Activated naive CD4-positive, alpha-beta T cell treated with anti-CD3 and anti-CD28 coated beads, Interleukin-2, amount 50 U/mL, for 16 hours (primary cell): ENCODE measurements at regions not wholly inside any gene's neighbourhood (a gene's known extent, or its start where the extent isn't known, plus 50 kb on each side); places are given as distances from the start of the nearest gene placed in this dataset.

Experiments
- DNase-seq: peaks from one replicate; pipeline ENCODE4 v3.0.0-alpha.2; 2020

DNA sequence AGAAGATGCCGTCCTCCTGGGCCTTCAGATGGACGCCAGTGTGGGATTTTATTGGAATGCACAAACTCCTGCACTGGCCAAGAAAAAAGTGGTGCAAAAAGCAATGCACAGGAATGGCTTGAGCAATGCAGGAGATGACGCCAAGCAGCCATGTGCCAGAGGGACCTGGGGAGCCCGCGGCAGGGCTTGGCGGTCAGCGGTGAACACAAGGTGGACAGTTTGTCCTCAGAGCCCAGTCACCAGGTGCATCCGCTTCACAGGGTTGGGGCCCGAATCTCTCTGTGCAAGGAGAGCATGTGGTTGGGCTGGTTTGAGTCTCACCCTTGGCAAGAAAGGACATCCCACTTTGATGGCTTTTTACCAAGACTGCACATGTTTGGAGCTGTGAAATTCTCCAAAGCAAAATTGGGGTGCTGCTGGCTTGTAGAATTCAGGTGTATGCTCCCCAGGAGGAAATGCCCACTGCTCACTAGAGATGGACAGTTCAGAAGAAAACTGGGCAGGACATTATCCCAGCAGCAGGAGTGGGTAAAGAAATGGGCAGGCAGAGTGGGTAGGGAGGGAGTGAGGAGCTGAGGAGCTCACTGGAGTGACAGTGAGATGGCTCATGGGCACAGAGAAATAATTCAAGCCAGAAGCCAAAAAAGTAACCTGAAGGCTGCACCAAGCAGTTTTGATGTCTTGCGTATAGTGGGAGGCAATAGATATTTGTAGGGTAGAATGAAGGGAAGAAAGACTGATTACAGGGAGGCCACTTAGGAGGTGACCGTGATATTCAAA is 463.9 kb downstream of the MTRR start:
- no peak for DNase-seq

DNA sequence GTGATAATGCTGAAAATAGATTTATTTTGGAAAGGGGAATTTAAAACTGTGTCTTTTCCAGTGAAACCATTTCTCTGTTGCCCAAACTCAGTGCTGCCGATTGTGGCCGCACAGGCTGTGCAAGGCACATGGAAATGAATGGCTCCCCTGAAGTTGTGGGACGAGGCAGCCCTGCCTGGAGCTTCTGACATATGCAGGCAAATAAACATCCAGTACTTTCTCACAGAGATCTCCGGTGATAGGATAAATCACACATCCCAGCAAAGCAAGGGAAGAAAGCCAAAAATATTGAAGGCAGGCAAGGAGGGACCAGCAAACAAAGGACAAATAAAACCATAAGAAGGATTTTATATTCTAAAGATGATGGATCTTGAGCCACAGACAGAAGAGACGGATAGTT is 464.5 kb downstream of the MTRR start:
- DNase-seq = no peak

DNA sequence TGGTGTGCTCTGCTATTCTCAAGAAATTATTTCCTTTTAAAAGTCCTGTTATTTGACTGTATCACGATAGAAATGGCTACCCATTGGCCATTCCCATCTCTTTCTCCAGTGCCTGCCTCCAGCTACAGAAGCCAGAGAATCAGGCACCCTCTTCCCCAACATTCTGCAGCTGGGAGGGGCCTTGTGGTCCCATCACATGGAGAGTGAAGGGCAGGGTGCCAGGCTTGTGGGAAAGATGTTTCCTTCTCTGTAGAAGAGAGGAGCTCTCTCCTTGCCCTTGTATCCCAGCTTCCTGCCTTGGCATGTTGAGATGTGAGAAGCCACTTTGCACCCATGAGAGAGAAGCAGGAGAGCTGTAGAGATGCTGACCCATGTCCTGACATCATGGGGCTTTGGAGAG is 465.0 kb downstream of the MTRR start:
- no peak for DNase-seq

DNA sequence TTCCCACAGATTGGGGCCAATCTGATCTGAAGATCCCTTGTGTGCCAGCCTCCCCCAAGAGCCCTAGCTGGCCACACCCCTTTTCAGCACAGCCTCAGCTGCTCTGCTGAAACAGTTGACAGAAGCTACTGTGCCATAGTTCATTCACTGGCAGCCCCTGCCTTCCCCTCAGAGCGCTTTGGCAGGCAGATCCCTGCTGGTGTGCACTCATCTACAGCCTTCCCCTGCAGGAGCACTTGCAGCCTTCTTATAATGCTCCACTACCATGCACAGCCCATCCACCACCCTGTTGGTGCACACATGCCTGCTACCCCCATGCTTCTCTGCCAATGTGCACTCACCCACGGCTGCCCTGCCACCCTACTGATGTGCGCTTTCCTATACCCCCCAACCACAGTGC is 471.3 kb downstream of the MTRR start:
- DNase-seq = no peak

DNA sequence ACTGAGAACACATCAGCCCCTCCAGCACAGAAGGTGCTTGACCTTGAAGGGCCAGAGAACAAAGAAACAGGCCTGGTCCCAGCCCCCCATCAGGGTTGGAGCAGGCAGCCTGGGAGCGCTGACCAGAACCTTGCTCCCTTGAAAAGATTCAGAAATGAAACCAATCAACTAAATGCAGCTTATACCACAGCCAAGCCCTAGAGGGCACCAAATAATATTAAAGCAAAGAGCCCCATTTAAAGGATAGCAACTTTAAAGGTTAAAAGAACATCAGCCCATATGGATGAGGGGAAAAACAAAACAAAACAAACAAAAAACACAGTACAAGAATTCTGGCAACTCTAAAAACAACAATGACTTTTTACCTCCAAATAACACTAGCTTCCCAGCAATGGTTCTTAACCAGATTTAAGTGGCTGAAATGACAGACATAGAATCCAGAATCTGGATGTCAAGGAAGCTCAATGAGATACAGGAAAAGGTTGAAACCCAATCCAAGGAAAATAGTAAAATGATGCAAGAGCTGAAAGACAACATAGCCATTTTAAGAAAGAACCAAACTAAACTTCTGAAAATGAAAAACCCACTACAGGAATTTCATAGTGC is 471.9 kb downstream of the MTRR start:
- no peak for DNase-seq

DNA sequence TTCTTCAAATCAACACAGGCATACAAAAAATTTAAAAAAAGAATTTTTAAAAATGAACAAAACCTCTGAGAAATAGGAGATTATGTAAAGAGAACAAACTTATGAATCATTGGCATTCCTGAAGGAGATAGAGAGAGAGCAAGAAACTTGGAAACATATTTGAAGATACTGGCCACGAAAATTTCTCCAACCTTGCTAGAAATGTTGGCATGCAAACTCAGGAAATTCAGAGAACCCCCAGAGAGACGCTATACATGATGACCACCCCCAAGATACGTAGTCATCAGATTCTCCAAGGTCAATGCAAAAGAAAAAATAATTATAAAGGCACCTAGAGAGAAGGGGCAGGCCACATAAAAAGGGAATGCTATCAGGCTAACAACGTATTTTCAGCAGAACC is 472.5 kb downstream of the MTRR start:
- no peak for DNase-seq

DNA sequence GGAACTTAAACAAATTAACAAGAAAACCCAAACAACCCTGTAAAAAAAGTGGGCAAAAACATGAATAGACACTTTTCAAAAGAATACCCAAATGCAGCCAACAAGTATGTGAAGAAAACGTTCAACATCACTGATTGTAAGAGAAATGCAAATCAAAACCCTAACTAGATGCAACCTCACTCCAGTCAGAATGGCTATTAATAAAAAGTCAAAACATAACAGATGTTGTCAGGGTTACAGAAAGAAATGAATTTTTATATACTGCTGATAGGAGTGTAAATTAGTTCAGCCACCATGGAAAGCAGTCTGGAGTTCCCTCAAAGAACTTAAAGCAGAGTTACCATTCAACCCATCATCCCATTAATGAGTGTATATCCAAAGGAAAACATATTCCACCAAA is 479.0 kb downstream of the MTRR start:
- DNase-seq = no peak

DNA sequence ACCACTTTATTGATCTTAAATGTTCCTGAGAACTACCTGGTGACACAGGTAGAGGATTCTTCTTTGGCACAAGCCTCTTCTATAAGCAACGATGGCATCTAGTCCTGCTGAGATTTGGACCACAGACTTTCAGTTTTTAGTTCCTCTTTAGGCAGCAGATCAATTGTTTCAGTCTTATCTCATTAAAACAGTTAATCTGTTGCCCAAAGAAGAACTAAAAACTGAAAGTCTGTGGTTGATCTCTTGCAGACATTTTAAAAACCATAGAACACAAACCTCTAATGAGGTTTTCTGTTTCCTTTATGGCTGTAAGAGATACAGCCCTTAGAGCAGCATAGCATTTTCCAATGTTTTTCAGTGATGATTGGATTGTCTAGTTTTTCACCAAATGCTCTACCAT is 480.9 kb downstream of the MTRR start:
- DNase-seq = no peak

DNA sequence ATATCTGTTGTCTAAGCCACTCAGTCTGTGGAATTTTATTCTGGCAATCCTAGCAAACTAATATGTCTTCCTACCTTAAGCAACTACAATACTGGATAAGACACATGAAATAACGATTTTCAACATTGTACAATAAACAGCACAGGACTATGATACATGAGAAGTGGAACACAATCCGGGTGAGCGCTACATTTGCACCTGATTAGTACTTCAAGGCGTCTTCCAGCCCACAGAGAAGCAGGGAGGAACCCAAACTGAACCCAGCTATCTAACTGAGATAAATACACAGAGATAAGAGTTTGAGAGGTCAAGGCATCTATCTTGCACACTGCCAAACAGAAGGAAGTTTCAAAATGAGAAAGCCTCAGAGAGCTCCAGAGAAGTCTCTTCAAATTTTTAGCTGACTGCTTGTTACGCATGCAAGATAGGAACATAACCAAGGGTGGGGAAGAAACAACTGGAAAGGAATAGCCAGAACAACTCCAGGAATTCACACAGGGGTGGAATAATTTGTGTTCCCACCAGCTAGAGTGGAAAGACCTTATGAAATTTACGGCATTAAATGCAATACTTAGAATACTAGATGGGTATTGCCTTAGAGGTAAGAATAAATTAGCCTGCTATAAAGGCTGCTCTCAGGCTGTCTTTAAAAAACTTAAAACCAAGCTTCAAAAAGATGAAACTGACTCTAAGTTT is 481.8 kb downstream of the MTRR start:
- DNase-seq = no peak

DNA sequence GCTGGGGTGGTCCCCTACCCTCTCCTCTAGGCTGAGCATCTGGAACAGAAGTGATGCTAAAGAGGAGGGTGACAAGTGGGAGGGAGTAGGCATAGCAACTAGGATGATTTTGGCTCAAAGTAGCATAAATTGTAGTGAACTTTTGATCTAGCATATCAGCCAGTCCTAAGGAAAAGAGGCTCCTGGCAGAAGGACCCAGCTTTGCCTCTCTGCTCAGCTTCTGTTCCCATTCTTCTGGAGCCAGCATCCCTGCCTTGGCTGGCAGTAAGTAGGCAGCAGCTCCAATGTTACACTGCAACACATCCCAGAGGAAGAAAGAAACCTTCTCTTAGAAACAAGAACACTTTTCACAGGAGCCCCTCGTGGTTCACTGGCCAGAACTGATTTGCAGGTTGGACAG is 487.0 kb downstream of the MTRR start:
- DNase-seq = no peak

DNA sequence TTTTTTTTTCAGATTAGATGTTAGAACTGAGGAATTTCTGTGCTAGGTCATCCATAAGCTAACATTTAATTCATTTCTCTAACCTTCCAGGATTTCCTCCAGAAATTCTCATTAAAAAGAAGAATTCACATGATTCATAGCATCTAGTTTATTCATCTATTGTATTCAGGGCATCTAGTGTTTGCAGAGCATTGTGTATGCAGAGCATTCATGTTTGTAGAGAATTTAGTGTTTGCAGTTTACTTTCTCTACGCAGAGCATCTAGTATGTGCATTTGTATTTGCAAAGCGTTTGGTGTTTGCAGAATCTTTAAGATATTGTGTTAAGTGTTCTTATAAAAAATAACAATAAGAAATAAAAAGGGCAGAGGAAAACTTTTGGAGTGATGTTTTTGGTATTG is 491.1 kb downstream of the MTRR start:
- DNase-seq = no peak

DNA sequence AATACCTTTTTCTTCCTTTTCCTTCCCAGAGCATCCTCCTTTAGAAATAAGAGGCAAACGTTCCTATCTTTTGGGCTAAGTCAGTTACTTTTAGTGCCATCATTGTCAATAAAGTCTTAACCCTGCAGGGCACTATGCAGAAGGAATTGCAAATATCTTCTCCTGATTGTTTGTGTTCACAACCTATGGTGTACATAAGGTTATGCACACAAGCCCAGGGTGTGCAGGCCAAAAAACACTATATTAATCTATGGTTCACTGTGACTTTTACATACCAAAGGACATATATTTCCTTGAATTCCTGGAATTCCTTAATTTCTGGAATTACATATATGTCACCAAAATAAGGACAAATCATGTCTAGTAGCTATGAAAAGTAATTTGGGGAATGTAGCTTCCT is 493.5 kb downstream of the MTRR start:
- no peak for DNase-seq

DNA sequence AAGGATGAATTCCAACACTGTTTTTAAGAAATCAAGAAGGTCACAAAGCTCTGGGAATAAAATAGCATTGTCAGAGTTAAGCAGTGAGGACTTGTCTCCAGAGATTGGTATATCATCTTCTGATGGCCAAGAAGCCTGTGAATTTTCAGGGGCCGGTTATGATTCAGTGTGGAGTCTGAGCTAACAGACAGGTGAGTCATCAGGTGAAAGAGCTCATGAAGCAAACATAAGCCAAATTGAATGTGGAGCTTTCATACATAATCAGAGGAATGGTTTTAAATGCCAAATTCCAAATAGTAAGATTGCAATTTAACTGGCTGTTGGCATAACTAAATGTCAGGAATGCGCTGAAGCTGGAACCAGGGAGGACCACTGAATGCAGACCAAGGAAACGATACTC is 494.2 kb downstream of the MTRR start:
- no peak for DNase-seq

DNA sequence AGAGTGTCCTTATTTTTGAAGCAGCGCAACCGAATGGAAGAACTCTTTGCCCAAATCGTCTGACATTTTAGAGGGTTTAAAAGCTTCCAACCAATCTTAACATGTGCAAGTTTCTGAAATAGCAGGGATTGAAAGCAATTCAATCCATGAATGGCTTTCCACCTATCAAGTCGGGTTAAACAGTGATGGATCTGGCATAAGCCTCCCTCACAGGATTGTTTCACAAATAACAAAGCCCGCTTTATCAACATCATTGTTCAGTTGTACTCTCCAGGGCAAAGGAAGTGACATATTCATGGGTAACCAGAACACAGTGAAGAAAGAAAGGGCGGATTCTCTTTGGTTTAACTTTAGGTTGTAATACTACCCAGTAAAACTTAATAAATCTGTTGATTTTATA is 497.3 kb downstream of the MTRR start:
- no peak for DNase-seq

DNA sequence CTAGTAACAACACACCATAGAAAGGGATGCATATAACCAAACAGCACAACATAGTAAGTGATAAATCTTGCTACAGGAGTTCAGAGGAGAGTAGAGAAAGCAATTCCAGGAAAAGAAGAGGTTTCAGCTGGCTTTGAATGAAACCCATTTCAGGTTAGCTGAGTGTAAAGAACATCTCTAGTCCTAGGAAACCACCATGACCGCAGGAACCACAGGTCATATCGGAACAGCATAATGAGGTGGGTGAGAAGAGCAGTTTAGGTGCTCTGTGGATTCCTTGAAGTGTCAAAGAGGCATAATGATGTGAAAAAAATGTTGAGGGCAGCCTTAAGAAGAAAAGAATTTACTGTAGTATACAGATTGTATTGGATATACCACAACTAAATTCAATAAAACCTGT is 507.5 kb downstream of the MTRR start:
- no peak for DNase-seq

DNA sequence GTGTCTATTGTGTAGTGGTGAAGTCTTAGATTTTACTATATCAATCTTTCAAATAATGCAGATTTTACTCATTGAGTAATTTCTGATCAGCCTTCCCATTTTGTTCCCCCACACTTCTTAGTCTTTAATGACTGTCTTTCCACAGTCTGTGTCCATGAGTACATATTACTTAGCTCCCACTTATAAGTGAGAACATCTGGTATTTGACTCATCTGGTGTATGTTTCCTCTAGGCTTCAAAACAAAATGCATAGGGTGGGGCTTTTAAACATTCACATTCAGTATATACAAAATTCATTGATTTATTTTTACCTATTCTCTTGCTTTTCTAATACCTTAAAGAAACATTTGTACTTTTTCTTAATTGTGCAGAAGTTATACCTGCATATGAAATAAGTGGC is 513.0 kb downstream of the MTRR start:
- no peak for DNase-seq

DNA sequence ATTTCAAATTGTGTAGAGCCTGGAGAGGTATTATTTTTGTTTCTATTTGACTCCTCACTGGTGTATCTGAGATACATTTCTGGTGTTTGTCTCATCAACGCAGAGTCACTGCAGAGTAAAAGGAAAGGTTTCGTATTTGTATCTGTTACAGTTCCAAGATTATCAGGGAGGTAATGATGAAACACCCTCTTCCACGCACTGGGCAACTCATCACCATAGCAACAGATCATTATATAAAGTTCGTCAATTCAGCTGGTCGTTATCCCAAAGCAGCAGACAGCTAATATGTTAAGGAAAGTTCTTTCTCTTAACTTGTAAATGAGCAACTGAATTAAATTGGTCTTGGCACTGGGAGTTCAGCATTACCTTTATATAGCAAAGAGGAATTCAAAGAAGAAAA is 513.5 kb downstream of the MTRR start:
- DNase-seq = no peak

DNA sequence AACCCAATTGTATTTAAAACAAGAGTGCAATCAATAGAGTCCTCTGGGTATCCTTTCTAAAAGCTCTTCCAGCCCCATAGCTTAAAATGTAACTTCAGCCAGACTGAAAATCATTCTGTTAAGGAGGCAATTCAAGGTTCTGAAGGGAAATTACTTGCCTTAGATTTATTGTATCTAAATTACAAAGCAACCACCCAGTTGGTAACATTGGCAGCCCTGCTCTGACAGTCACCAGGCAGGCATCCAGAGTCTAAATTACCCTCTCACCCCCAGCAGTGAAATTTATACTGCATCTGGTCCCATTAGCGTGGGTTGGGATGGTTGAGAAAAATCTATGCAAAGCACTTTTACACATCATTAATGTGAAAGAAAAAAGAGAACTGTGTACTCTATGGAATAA is 514.7 kb downstream of the MTRR start:
- DNase-seq = no peak

DNA sequence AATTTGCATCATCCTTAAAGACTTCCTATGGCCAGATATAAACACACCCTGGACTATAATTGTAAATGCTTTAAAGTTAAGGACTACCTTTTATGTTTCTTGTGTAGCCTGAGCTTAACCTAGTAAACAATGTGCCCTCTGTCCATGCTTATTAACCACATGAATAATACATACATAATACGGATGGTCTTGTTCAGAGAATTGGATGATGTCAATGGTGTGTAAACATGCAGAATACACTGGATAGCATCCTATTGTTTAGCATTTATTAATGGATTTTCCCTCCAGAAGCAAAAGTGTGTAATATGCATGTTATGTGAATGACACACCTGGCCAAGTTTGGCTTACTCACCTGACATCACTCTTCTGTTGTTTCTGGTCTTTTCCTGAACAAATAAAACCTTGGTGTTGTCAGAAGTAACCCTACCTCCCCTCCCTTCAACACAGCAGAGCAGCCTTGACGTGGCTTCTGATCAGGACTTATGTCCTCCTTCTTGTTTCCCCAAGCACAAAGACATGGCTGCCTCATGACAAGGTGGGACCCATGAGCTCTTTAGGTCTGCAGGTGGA is 517.9 kb downstream of the MTRR start:
- no peak for DNase-seq

DNA sequence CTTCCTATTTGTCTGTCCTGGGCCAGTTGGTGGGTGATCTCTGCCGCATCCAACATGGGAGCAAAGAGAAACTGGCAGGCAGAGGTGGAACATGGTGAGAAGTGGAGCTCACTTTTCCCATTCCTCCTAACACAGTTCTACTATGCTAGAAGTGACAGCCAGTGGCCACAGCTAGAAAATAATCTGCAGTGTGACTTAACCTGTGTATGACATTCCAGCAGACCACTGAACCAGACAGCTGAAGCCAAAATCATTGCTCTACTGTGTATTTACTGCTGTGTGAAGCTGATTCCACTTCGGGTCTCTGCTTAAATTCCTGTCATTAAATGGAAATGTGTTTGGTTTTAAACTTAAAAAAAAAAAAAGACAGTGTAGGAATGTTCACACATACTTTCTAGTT is 523.0 kb downstream of the MTRR start:
- DNase-seq = no peak

DNA sequence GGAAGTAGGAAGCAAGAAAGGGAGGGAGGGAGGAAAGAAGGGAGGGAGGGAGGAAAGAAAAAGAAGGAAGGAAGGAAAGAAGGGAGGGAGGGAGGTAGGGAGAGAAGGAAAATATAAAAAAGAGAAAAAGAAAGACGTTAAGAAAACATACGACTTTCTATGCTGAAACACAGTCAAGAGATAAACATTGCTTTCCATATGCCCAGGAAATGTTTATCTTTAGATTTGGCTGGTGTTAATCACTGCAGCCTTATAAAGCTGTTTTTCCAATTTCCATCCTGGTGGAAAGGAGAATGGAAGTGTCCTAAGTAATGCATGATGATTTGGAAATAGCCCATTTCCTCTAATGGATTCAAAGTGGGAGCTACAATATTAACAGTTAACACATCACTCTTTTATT is 524.3 kb downstream of the MTRR start:
- DNase-seq = no peak

DNA sequence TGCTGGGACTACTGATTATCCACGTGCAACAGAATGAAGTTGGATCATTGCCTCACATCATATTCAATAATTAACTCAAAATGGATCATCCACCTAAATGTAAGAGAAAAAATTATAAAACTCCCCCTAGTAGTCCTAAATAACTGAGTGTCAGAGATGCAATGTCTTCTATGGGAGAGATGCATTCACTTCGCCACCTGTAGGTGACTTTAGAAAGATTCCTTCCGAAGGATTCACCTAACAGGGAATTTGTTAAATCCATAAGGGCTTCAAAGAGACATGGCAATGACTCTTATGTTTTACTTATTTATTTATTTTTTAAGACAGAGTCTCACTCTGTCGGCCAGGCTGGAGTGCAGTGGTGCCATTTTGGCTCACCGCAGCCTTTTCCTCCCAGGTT is 526.0 kb downstream of the MTRR start:
- DNase-seq = no peak

DNA sequence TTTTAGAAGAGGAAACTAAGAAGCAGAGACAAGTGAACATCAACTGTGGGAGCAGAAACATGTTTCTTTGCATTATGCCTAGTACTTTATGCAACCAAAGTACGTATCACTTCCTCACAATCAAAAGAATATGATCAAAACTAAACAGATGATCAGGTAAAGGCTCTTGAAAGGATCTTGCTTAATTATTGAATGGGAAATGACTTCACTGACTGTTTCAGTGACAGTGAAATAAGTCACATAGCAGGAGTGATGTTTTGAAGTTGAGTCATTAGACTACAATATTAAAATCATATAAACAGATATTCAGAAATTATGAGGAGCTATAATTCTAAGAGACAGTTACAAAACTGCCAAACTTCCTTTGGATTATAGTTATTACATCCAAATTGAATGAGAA is 527.3 kb downstream of the MTRR start:
- no peak for DNase-seq

DNA sequence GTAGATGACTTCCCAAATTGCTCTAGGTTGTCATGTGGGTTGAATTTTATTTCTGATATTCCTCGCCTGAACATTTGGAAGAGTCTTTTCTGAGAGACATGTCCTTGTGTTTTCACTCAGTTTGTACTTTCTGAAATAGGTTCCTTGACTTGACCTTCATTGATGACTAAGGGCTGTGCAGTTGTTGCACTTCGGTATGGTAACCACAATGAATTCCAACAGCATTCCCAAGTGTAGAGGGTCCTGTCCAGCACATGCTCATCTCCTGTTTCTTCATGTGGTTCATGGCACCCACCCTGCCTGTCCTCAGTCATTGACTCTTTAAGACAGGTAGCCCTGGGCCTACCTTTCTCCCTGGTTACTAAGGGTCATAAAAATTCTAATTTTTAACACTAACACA is 527.8 kb downstream of the MTRR start:
- DNase-seq = no peak
